Lower leg skin (tissue), 3 donors: ENCODE measurements at regions not wholly inside any gene's neighbourhood (a gene's known extent, or its start where the extent isn't known, plus 50 kb on each side); places are given as distances from the start of the nearest gene placed in this dataset.

Source experiments
- CTCF ChIP-seq, 3 donors: fragments of 450-650 bp; IDR thresholded peaks; one replicate each; pipeline ENCODE4 v1.5.1; 2016; ENCODE audit warnings: antibody characterized with exemption in 3 of 3, mild to moderate bottlenecking in 3 of 3, moderate library complexity in 2 of 3
- POLR2A ChIP-seq, 2 donors: fragments of 450-650 bp; IDR thresholded peaks; one replicate each; pipeline ENCODE4 v1.6.1; 2016 to 2017; ENCODE audit warnings: antibody characterized with exemption in 2 of 2, mild to moderate bottlenecking in 1 of 2, moderate library complexity in 1 of 2

- no peak for TF ChIP-seq CTCF (IDR thresholded peaks at IDR 0.05)
- TF ChIP-seq POLR2A (IDR thresholded peaks at IDR 0.05): no peak
These were observed 182.8 kb downstream of the ZWINT start for GRCh38 chr10:56178210-56178609.
